ENCODE measurements at regions not wholly inside any gene's neighbourhood (a gene's known extent, or its start where the extent isn't known, plus 50 kb on each side); places are given as distances from the start of the nearest gene placed in this dataset.

DNA sequence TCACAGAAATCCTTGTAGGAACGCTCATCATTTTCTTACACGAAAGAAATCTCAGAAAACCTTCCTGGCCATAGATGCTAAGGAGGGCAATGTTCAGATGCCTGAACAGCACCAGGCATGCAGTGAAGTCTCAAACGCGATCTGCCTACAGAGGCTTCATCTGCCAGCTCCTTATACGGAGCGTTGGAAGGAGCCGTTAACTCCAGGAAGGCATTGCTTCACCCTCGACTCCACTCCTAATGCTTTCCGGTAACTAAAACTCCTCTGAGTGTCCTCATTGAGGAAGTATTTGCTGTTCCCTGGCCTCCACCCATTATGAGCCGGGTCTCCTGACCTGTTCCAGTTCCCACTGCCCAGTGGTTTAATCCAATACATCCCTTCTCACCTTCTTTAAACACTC, 502.7 kb downstream of the BCL11B start:
- no peak overlapping the region for H3K4me3 ChIP-seq (ENCODE audit: low read length in 2 of 2)
- DNase-seq (ENCODE audit: low read depth in 6 of 9, low spot score in 9 of 9) = no peak
- 84% methylated on average over 10 of the region's 10 CpGs for WGBS

DNA sequence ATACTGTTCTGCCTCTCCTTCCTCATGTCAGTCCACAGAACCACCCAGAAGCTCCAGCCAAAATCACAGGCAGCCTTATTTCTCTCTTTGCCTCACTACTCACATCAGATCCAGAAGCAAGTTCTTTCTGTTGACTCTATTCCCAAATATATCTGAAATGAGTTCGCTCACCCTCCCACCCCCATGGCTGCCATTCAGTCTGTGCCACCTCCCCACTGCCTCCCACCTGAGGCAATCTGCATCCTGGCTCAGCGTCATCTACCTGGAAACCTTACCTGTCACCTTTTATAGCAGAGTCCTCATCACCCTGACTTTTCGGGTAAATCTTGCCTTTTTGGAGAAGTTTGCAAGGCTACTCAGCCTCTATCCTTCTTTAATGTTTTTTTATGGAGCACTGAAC, 501.8 kb downstream of the BCL11B start:
- Histone ChIP-seq H3K36me3 (ENCODE audit: control insufficient read depth in 2 of 2, insufficient read depth in 2 of 2, low read length in 1 of 2) (no peaks in the 10 kb centered on the region), H3K4me3 (ENCODE audit: low read length in 2 of 2) (no peak overlapping the region), H3K4me1 (ENCODE audit: control insufficient read depth in 2 of 2, insufficient read depth in 2 of 2, low read length in 2 of 2) (peaks cover 0 to 2% of the 10 kb centered on the region in 2 donors), H3K27me3 (ENCODE audit: control insufficient read depth in 2 of 2, insufficient read depth in 1 of 2, low read length in 1 of 2) (no peaks in the 10 kb centered on the region), H3K9me3 (ENCODE audit: control insufficient read depth in 2 of 2, insufficient read depth in 1 of 2, low read length in 1 of 2) (no peaks in the 10 kb centered on the region), H3K27ac (ENCODE audit: low read depth in 1 of 2, low read length in 1 of 2) (no peak overlapping the region)
- 96% methylated on average over 3 of the region's 3 CpGs for WGBS
- DNase-seq (ENCODE audit: low read depth in 6 of 9, low spot score in 9 of 9) = no peak

More for the DNA sequence above, 502.7 kb downstream of the BCL11B start:
- H3K27me3 ChIP-seq (ENCODE audit: control insufficient read depth in 2 of 2, insufficient read depth in 1 of 2, low read length in 1 of 2) = no peaks in the 10 kb centered on the region
- H3K36me3 ChIP-seq (ENCODE audit: control insufficient read depth in 2 of 2, insufficient read depth in 2 of 2, low read length in 1 of 2) = no peaks in the 10 kb centered on the region
- no peak overlapping the region for H3K27ac ChIP-seq (ENCODE audit: low read depth in 1 of 2, low read length in 1 of 2)
- no peaks in the 10 kb centered on the region for H3K9me3 ChIP-seq (ENCODE audit: control insufficient read depth in 2 of 2, insufficient read depth in 1 of 2, low read length in 1 of 2)
- peaks cover 0 to 2% of the 10 kb centered on the region in 2 donors for H3K4me1 ChIP-seq (ENCODE audit: control insufficient read depth in 2 of 2, insufficient read depth in 2 of 2, low read length in 2 of 2)

DNA sequence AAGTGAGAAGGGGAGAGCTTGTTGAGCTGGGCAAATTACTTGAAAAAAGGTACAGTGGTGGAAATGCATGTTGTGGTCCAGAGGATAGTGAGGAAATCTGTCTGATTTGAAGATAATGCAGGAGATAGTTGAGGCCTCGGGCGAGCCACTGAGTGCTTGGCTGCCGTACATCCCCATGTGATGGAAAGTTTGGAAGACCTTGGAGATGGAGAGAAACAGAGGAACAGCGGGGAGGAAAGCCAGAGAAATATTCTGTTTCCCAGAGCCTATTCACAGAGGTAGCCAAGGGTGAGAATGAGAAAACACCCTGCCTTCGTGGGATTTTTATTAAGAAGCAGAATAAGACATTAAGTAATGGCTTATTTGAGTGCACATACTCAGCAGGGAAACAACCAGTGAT, 498.2 kb downstream of the BCL11B start:
- Histone ChIP-seq H3K4me3 (ENCODE audit: low read length in 2 of 2) (no peak overlapping the region), H3K27ac (ENCODE audit: low read depth in 1 of 2, low read length in 1 of 2) (no peak overlapping the region), H3K36me3 (ENCODE audit: control insufficient read depth in 2 of 2, insufficient read depth in 2 of 2, low read length in 1 of 2) (no peaks in the 10 kb centered on the region), H3K9me3 (ENCODE audit: control insufficient read depth in 2 of 2, insufficient read depth in 1 of 2, low read length in 1 of 2) (no peaks in the 10 kb centered on the region), H3K27me3 (ENCODE audit: control insufficient read depth in 2 of 2, insufficient read depth in 1 of 2, low read length in 1 of 2) (no peaks in the 10 kb centered on the region), H3K4me1 (ENCODE audit: control insufficient read depth in 2 of 2, insufficient read depth in 2 of 2, low read length in 2 of 2) (no peaks in the 10 kb centered on the region)
- 94% methylated on average over 5 of the region's 5 CpGs for WGBS
- DNase-seq (ENCODE audit: low read depth in 6 of 9, low spot score in 9 of 9) = no peak

DNA sequence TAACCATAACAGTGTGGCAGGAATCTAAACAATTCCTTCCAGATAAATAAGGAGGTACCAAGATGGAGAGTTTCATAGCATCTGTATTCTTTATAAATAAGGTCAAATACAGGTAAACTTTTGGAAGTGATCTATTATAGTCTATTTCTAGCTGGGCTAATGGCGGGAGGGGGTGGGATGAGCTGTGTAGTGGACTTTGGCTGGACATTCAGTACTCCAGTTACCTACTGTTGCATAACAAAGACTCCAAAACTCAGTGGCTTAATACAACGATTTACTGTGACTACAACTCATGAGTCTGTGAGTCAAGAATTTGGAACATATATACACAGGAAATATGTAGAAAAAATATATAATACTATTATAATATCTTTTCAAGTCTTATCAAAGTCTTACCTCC, 496.1 kb downstream of the BCL11B start:
- 96% methylated on average over 2 of the region's 2 CpGs for WGBS
- DNase-seq (ENCODE audit: low read depth in 6 of 9, low spot score in 9 of 9) = no peak
- no peaks in the 10 kb centered on the region for H3K4me1 ChIP-seq (ENCODE audit: control insufficient read depth in 2 of 2, insufficient read depth in 2 of 2, low read length in 2 of 2)

DNA sequence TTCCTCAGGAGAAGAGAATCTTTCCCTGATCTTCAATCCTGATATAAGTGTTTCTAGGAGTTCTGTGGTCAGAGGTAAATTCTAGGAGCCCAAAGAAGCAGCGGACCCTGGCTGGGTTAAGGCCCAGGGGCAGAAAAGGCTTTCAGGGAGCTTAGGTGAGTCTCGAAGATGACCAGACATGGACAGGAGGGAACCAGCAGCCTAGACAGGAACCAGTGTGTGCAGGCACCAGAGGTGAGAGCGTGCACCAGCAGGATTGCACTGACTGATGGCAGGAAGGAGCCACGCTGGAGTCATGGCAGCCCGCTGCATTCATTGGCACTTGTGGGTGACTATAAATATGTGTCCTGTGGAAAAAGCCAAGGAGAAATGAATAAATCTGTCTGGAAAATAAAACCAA, 489.9 kb downstream of the BCL11B start:
- Histone ChIP-seq H3K27me3 (ENCODE audit: control insufficient read depth in 2 of 2, insufficient read depth in 1 of 2, low read length in 1 of 2) (no peaks in the 10 kb centered on the region), H3K27ac (ENCODE audit: low read depth in 1 of 2, low read length in 1 of 2) (no peak overlapping the region), H3K4me3 (ENCODE audit: low read length in 2 of 2) (no peak overlapping the region), H3K9me3 (ENCODE audit: control insufficient read depth in 2 of 2, insufficient read depth in 1 of 2, low read length in 1 of 2) (no peaks in the 10 kb centered on the region), H3K36me3 (ENCODE audit: control insufficient read depth in 2 of 2, insufficient read depth in 2 of 2, low read length in 1 of 2) (no peaks in the 10 kb centered on the region), H3K4me1 (ENCODE audit: control insufficient read depth in 2 of 2, insufficient read depth in 2 of 2, low read length in 2 of 2) (no peaks in the 10 kb centered on the region)
- no peak for DNase-seq (ENCODE audit: low read depth in 6 of 9, low spot score in 9 of 9)
- 96% methylated on average over 5 of the region's 5 CpGs for WGBS

More for the DNA sequence above, 496.1 kb downstream of the BCL11B start:
- Histone ChIP-seq H3K27me3 (ENCODE audit: control insufficient read depth in 2 of 2, insufficient read depth in 1 of 2, low read length in 1 of 2) (no peaks in the 10 kb centered on the region), H3K27ac (ENCODE audit: low read depth in 1 of 2, low read length in 1 of 2) (no peak overlapping the region), H3K4me3 (ENCODE audit: low read length in 2 of 2) (no peak overlapping the region), H3K9me3 (ENCODE audit: control insufficient read depth in 2 of 2, insufficient read depth in 1 of 2, low read length in 1 of 2) (no peaks in the 10 kb centered on the region), H3K36me3 (ENCODE audit: control insufficient read depth in 2 of 2, insufficient read depth in 2 of 2, low read length in 1 of 2) (no peaks in the 10 kb centered on the region)

DNA sequence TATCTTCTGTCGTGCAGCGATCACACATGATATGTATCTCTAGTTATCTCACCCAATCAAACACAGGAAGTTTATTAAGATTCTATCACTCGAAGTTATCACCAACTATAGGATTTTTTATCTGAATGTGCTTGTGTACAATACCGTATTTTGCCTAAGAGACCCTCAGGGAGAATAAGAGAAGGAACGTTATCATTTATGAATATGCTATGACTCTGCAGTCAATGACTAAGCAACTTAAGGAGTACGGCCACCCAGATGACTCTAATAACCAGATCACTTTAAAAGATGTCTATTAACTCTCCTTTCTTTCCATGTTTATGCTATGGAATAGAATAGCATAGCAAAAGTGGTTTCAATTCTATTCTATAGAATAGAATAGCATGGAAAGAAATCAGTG, 486.4 kb downstream of the BCL11B start:
- no peaks in the 10 kb centered on the region for H3K4me1 ChIP-seq (ENCODE audit: control insufficient read depth in 2 of 2, insufficient read depth in 2 of 2, low read length in 2 of 2)
- H3K36me3 ChIP-seq (ENCODE audit: control insufficient read depth in 2 of 2, insufficient read depth in 2 of 2, low read length in 1 of 2) = no peaks in the 10 kb centered on the region
- H3K9me3 ChIP-seq (ENCODE audit: control insufficient read depth in 2 of 2, insufficient read depth in 1 of 2, low read length in 1 of 2) = no peaks in the 10 kb centered on the region
- no peak overlapping the region for H3K27ac ChIP-seq (ENCODE audit: low read depth in 1 of 2, low read length in 1 of 2)
- 88% methylated on average over 6 of the region's 6 CpGs for WGBS
- H3K4me3 ChIP-seq (ENCODE audit: low read length in 2 of 2) = no peak overlapping the region
- DNase-seq (ENCODE audit: low read depth in 6 of 9, low spot score in 9 of 9) = no peak
- H3K27me3 ChIP-seq (ENCODE audit: control insufficient read depth in 2 of 2, insufficient read depth in 1 of 2, low read length in 1 of 2) = no peaks in the 10 kb centered on the region

DNA sequence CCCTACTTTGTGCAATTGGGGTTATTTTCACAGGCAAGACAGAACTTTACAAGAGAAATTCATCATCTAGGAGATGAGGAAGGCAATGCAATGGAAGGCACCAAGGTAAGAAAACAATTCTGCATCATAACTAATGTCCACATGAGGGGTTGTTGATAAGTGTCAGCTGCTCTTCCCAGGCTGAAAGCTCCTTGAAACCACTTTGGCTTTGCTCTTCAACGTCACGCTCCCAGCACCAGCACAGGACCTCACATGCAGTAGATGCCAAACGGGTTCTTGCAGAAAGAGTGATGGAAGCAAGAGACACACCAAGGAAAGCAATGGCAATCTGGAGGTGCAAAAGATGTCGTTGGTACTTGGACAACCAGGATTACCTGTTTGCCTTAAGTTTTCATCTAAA, 485.5 kb downstream of the BCL11B start:
- no peaks in the 10 kb centered on the region for H3K9me3 ChIP-seq (ENCODE audit: control insufficient read depth in 2 of 2, insufficient read depth in 1 of 2, low read length in 1 of 2)
- no peak overlapping the region for H3K27ac ChIP-seq (ENCODE audit: low read depth in 1 of 2, low read length in 1 of 2)
- H3K27me3 ChIP-seq (ENCODE audit: control insufficient read depth in 2 of 2, insufficient read depth in 1 of 2, low read length in 1 of 2) = no peaks in the 10 kb centered on the region
- DNase-seq (ENCODE audit: low read depth in 6 of 9, low spot score in 9 of 9) = no peak
- H3K4me1 ChIP-seq (ENCODE audit: control insufficient read depth in 2 of 2, insufficient read depth in 2 of 2, low read length in 2 of 2) = no peaks in the 10 kb centered on the region
- 95% methylated on average over 4 of the region's 4 CpGs for WGBS
- no peaks in the 10 kb centered on the region for H3K36me3 ChIP-seq (ENCODE audit: control insufficient read depth in 2 of 2, insufficient read depth in 2 of 2, low read length in 1 of 2)
- no peak overlapping the region for H3K4me3 ChIP-seq (ENCODE audit: low read length in 2 of 2)

DNA sequence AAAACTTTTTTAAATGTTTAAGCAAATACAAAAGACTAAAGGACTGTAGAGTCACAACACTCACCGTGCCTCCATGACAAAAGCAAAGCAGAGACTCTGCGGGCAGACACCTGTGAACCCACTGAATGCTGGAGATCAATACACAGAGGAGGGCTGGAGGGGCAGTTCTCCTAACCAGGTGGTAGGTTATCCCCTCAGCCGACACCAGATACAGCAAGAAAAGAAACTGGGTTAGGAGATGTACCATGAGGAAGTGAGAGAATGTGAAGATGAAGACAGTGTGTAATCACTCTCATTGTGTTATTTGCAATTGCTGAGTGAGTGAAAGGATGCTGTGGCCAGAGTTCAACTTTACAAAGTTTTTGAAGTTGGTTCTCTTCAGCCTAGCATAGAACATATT, 480.3 kb downstream of the BCL11B start:
- H3K27me3 ChIP-seq (ENCODE audit: control insufficient read depth in 2 of 2, insufficient read depth in 1 of 2, low read length in 1 of 2) = no peaks in the 10 kb centered on the region
- no peak for DNase-seq (ENCODE audit: low read depth in 6 of 9, low spot score in 9 of 9)
- H3K27ac ChIP-seq (ENCODE audit: low read depth in 1 of 2, low read length in 1 of 2) = no peak overlapping the region
- H3K4me1 ChIP-seq (ENCODE audit: control insufficient read depth in 2 of 2, insufficient read depth in 2 of 2, low read length in 2 of 2) = peaks cover 0 to 6% of the 10 kb centered on the region in 2 donors
- H3K36me3 ChIP-seq (ENCODE audit: control insufficient read depth in 2 of 2, insufficient read depth in 2 of 2, low read length in 1 of 2) = no peaks in the 10 kb centered on the region
- peaks cover 1 to 5% of the 10 kb centered on the region in 2 donors for H3K9me3 ChIP-seq (ENCODE audit: control insufficient read depth in 2 of 2, insufficient read depth in 1 of 2, low read length in 1 of 2)
- 89% methylated on average over 3 of the region's 3 CpGs for WGBS
- H3K4me3 ChIP-seq (ENCODE audit: low read length in 2 of 2) = no peak overlapping the region

DNA sequence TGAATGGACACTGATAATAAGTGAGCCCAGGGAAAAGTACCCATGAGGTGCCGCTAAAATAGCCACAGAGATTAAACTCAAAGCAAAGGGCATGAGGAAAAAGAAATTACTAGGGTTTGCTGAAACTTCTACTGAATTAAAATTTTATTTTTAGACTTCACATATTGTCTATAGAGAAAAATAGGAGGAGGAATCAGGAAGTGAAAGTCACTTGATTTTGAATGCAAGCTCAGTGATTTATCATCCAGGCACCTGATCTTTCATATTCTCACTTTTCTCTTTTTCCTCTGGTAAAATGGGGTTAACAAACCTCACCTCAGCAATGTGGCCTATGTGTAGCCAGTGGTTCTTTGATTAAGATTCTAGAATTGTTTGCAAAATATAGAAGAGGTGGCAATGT, 479.8 kb downstream of the BCL11B start:
- DNase-seq (ENCODE audit: low read depth in 6 of 9, low spot score in 9 of 9) = no peak
- no peak overlapping the region for H3K4me3 ChIP-seq (ENCODE audit: low read length in 2 of 2)
- H3K27ac ChIP-seq (ENCODE audit: low read depth in 1 of 2, low read length in 1 of 2) = no peak overlapping the region
- no peaks in the 10 kb centered on the region for H3K36me3 ChIP-seq (ENCODE audit: control insufficient read depth in 2 of 2, insufficient read depth in 2 of 2, low read length in 1 of 2)
- 99% methylated on average over 1 of the region's 1 CpG for WGBS
- peaks cover 1 to 5% of the 10 kb centered on the region in 2 donors for H3K9me3 ChIP-seq (ENCODE audit: control insufficient read depth in 2 of 2, insufficient read depth in 1 of 2, low read length in 1 of 2)
- no peaks in the 10 kb centered on the region for H3K27me3 ChIP-seq (ENCODE audit: control insufficient read depth in 2 of 2, insufficient read depth in 1 of 2, low read length in 1 of 2)
- H3K4me1 ChIP-seq (ENCODE audit: control insufficient read depth in 2 of 2, insufficient read depth in 2 of 2, low read length in 2 of 2) = peaks cover 0 to 6% of the 10 kb centered on the region in 2 donors

DNA sequence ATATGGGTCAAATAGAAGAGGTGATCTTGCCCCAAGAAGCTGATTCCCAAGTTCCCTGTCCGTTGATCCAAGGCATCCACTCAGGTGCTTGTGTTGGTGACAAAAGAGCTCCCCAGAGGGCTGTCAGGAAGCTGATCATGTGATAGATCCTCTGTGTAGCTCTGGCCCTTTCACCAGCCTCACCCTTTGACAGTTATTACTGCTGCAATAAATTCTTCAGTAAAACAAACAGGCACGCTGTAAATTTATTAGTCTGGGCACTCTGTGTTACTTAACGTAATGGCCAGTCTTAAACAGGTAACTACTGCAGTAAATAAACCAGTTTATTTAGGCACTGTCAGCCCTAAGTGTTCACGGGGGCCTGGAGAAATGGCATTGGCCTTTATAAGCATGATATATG, 473.9 kb downstream of the BCL11B start:
- H3K36me3 ChIP-seq (ENCODE audit: control insufficient read depth in 2 of 2, insufficient read depth in 2 of 2, low read length in 1 of 2) = no peaks in the 10 kb centered on the region
- peaks cover 1 to 5% of the 10 kb centered on the region in 2 donors for H3K9me3 ChIP-seq (ENCODE audit: control insufficient read depth in 2 of 2, insufficient read depth in 1 of 2, low read length in 1 of 2)
- no peak overlapping the region for H3K4me3 ChIP-seq (ENCODE audit: low read length in 2 of 2)
- DNase-seq (ENCODE audit: low read depth in 6 of 9, low spot score in 9 of 9) = no peak
- no peaks in the 10 kb centered on the region for H3K27me3 ChIP-seq (ENCODE audit: control insufficient read depth in 2 of 2, insufficient read depth in 1 of 2, low read length in 1 of 2)
- H3K4me1 ChIP-seq (ENCODE audit: control insufficient read depth in 2 of 2, insufficient read depth in 2 of 2, low read length in 2 of 2) = peaks cover 0 to 2% of the 10 kb centered on the region in 2 donors
- no peak overlapping the region for H3K27ac ChIP-seq (ENCODE audit: low read depth in 1 of 2, low read length in 1 of 2)
- 67% methylated on average over 4 of the region's 4 CpGs for WGBS
